ENCODE measurements at regions not wholly inside any gene's neighbourhood (a gene's known extent, or its start where the extent isn't known, plus 50 kb on each side); places are given as distances from the start of the nearest gene placed in this dataset.

DNA sequence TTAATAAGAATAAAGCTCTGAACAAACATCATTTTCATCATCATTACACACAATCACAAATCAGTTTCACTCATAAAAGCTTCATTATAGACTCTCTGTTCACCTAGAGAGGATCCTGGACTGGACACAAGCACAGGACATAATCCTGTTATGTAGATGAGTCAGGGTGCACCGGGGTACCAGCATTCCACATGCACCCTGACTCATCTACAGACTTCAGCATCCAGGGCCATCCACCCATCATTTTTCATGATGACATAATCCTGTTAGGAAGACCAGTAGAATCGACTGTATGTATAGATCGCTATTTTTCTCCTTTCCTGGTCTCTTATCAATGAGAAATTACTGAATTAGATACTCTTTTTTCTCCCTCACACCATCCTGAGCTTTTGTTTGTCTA is 73.7 kb upstream of the PIK3C3 start:
- no peak overlapping the region for H3K14ac ChIP-seq (ENCODE audit: low read length in 2 of 2)
- no peak overlapping the region for H3K18ac ChIP-seq (ENCODE audit: low read depth in 1 of 2, low read length in 2 of 2)
- no peak overlapping the region for H3K9ac ChIP-seq (ENCODE audit: low read length)
- H2BK12ac ChIP-seq (ENCODE audit: low read length in 2 of 2) = no peak overlapping the region
- H2BK120ac ChIP-seq (ENCODE audit: low read depth, low read length) = no peak overlapping the region
- no peak overlapping the region for H2BK5ac ChIP-seq (ENCODE audit: low read depth, low read length, poor library complexity, severe bottlenecking)
- H3K79me1 ChIP-seq (replicated peaks; ENCODE audit: low read length, poor library complexity, severe bottlenecking) = no peaks in the 10 kb centered on the region
- no peaks in the 10 kb centered on the region for H3K36me3 ChIP-seq (ENCODE audit: control insufficient read depth in 1 of 2, insufficient read depth in 2 of 2, low read depth in 1 of 2, low read length in 2 of 2)
- H3K27ac ChIP-seq (ENCODE audit: low read length, poor library complexity, severe bottlenecking) = no peak overlapping the region
- no peak overlapping the region for H3K23ac ChIP-seq (ENCODE audit: low read length in 2 of 2)
- no peak overlapping the region for H4K91ac ChIP-seq (ENCODE audit: low read length)
- WGBS = 50% methylated on average over 3 of the region's 3 CpGs
- H2BK15ac ChIP-seq (ENCODE audit: low read depth, poor library complexity, severe bottlenecking) = no peak overlapping the region
- H2AK5ac ChIP-seq (ENCODE audit: low read length, severe bottlenecking) = no peak overlapping the region
- no peak overlapping the region for H3K4me3 ChIP-seq (ENCODE audit: insufficient read depth in 1 of 2, low read depth in 1 of 2, low read length in 2 of 2)
- DNase-seq = no peak
- no peak overlapping the region for H3K4me2 ChIP-seq (ENCODE audit: low read length, poor library complexity, severe bottlenecking)
- H2AFZ ChIP-seq (ENCODE audit: low read depth, low read length) = no peak overlapping the region
- no peaks in the 10 kb centered on the region for H3K9me3 ChIP-seq (ENCODE audit: control insufficient read depth, low read length)
- H3K4ac ChIP-seq (ENCODE audit: low read depth in 1 of 2, low read length in 2 of 2) = no peak overlapping the region
- H3K27me3 ChIP-seq (ENCODE audit: control insufficient read depth in 1 of 2, insufficient read depth in 1 of 2, low read length in 2 of 2) = no peaks in the 10 kb centered on the region
- no peaks in the 10 kb centered on the region for H3K4me1 ChIP-seq (ENCODE audit: control insufficient read depth, insufficient read depth, low read depth, low read length)
- no peak overlapping the region for H4K8ac ChIP-seq (ENCODE audit: low read length)

DNA sequence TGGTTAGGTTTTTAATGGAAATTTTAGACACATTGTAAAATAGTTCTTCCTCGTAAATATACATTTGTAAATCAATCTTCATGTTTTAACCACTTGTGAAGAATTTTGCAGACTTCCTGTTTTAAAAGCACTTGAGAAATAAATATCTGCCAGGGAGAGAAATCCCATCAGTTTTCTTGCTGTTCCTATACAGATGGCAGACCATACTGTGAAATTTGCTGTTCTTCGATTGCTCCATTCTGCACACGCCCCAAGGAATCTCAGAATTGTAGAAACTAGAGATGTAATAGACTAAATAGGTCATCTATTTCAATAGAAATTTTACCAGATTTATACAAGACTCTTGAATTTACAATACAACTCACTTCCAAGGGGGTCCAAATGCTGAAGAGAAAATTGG is 75.8 kb upstream of the PIK3C3 start:
- no CpG with 5 or more reads among the region's 3 CpGs for WGBS

DNA sequence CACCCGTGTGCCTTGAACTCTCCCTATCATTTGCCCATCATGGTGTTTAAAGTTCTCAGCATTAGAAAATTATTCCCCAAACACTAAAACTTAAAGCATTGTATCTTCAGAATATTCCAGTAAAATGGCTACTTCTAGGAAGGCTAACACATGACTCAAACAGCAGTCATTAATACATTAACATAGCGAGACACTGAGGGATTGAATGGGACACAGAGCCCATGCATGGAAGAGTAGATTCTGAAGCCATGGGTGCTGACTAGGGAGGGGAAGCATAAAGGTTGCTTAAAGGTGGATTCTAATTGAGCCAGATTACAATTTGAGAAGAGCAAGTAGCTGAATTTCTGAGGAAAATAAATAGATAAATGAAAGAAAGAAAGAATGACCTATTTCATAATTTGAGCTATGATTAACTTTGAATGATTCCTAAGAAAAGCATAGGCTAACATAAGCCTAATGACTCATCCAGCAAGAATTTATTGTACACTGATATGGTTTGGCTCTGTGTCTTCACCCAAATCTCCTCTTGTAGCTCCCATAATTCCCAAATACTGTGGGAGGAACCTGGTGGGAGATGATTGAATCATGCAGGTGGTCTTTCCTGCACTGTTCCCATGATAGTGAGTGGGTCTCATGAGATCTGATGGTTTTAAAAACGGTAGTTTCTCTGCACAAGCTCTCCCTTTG is 79.8 kb upstream of the PIK3C3 start:
- no peak overlapping the region for H2BK120ac ChIP-seq (ENCODE audit: low read depth, low read length)
- 81% methylated on average over 3 of the region's 3 CpGs for WGBS
- H3K9ac ChIP-seq (ENCODE audit: low read length) = no peak overlapping the region
- H3K9me3 ChIP-seq (ENCODE audit: control insufficient read depth, low read length) = no peaks in the 10 kb centered on the region
- no peak overlapping the region for H3K4me3 ChIP-seq (ENCODE audit: insufficient read depth in 1 of 2, low read depth in 1 of 2, low read length in 2 of 2)
- peak overlapping the region; percentile 49 for H3K27ac ChIP-seq (ENCODE audit: low read length, poor library complexity, severe bottlenecking)
- no peak overlapping the region for H2AK5ac ChIP-seq (ENCODE audit: low read length, severe bottlenecking)
- DNase-seq = peak; percentile 37
- no peaks in the 10 kb centered on the region for H3K36me3 ChIP-seq (ENCODE audit: control insufficient read depth in 1 of 2, insufficient read depth in 2 of 2, low read depth in 1 of 2, low read length in 2 of 2)
- H3K4me2 ChIP-seq (ENCODE audit: low read length, poor library complexity, severe bottlenecking) = no peak overlapping the region
- H3K4ac ChIP-seq (ENCODE audit: low read depth in 1 of 2, low read length in 2 of 2) = no peak overlapping the region
- H4K8ac ChIP-seq (ENCODE audit: low read length) = no peak overlapping the region
- no peak overlapping the region for H2AFZ ChIP-seq (ENCODE audit: low read depth, low read length)
- no peak overlapping the region for H4K91ac ChIP-seq (ENCODE audit: low read length)
- no peaks in the 10 kb centered on the region for H3K27me3 ChIP-seq (ENCODE audit: control insufficient read depth in 1 of 2, insufficient read depth in 1 of 2, low read length in 2 of 2)
- no peak overlapping the region for H3K23ac ChIP-seq (ENCODE audit: low read length in 2 of 2)
- H2BK5ac ChIP-seq (ENCODE audit: low read depth, low read length, poor library complexity, severe bottlenecking) = no peak overlapping the region
- H3K14ac ChIP-seq (ENCODE audit: low read length in 2 of 2) = no peak overlapping the region
- H3K18ac ChIP-seq (ENCODE audit: low read depth in 1 of 2, low read length in 2 of 2) = no peak overlapping the region
- H3K4me1 ChIP-seq (ENCODE audit: control insufficient read depth, insufficient read depth, low read depth, low read length) = no peaks in the 10 kb centered on the region
- no peak overlapping the region for H2BK12ac ChIP-seq (ENCODE audit: low read length in 2 of 2)
- H2BK15ac ChIP-seq (ENCODE audit: low read depth, poor library complexity, severe bottlenecking) = no peak overlapping the region
- no peaks in the 10 kb centered on the region for H3K79me1 ChIP-seq (replicated peaks; ENCODE audit: low read length, poor library complexity, severe bottlenecking)

More for the DNA sequence above, 75.8 kb upstream of the PIK3C3 start:
- Histone ChIP-seq H3K4me3 (ENCODE audit: insufficient read depth in 1 of 2, low read depth in 1 of 2, low read length in 2 of 2) (no peak overlapping the region), H3K4me2 (ENCODE audit: low read length, poor library complexity, severe bottlenecking) (no peak overlapping the region), H3K27me3 (ENCODE audit: control insufficient read depth in 1 of 2, insufficient read depth in 1 of 2, low read length in 2 of 2) (no peaks in the 10 kb centered on the region), H3K79me1 (replicated peaks; ENCODE audit: low read length, poor library complexity, severe bottlenecking) (no peaks in the 10 kb centered on the region), H4K8ac (ENCODE audit: low read length) (no peak overlapping the region), H4K91ac (ENCODE audit: low read length) (no peak overlapping the region), H2BK120ac (ENCODE audit: low read depth, low read length) (no peak overlapping the region), H3K18ac (ENCODE audit: low read depth in 1 of 2, low read length in 2 of 2) (no peak overlapping the region), H3K27ac (ENCODE audit: low read length, poor library complexity, severe bottlenecking) (no peak overlapping the region), H3K23ac (ENCODE audit: low read length in 2 of 2) (no peak overlapping the region), H2BK15ac (ENCODE audit: low read depth, poor library complexity, severe bottlenecking) (no peak overlapping the region), H3K9me3 (ENCODE audit: control insufficient read depth, low read length) (no peaks in the 10 kb centered on the region), H3K14ac (ENCODE audit: low read length in 2 of 2) (no peak overlapping the region), H2AK5ac (ENCODE audit: low read length, severe bottlenecking) (no peak overlapping the region), H3K36me3 (ENCODE audit: control insufficient read depth in 1 of 2, insufficient read depth in 2 of 2, low read depth in 1 of 2, low read length in 2 of 2) (no peaks in the 10 kb centered on the region), H2BK12ac (ENCODE audit: low read length in 2 of 2) (no peak overlapping the region), H3K9ac (ENCODE audit: low read length) (no peak overlapping the region), H2BK5ac (ENCODE audit: low read depth, low read length, poor library complexity, severe bottlenecking) (no peak overlapping the region), H3K4me1 (ENCODE audit: control insufficient read depth, insufficient read depth, low read depth, low read length) (no peaks in the 10 kb centered on the region), H3K4ac (ENCODE audit: low read depth in 1 of 2, low read length in 2 of 2) (no peak overlapping the region), H2AFZ (ENCODE audit: low read depth, low read length) (no peak overlapping the region)
- no peak for DNase-seq

DNA sequence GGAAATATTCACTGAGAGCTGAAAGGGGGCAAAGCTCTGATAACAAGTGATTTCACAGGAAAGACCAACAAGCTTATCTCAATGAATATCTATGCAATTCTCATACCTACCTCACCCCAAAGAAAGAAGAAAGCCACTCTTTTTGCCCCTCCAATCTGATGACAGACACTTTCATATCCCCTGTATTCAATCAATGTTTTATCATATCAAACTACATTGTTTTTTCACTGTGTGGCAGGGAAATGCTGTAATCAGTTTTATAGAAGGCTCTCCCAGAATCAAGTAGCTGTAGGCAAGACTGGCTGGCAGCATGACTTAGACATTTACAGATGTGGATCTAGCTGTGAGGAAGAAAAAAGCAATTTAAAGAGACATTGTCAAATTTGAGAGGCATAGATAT is 81.3 kb upstream of the PIK3C3 start:
- no peak for DNase-seq
- Histone ChIP-seq H3K23ac (ENCODE audit: low read length in 2 of 2) (no peak overlapping the region), H3K79me1 (replicated peaks; ENCODE audit: low read length, poor library complexity, severe bottlenecking) (no peaks in the 10 kb centered on the region), H3K4me2 (ENCODE audit: low read length, poor library complexity, severe bottlenecking) (no peak overlapping the region), H3K18ac (ENCODE audit: low read depth in 1 of 2, low read length in 2 of 2) (no peak overlapping the region), H3K4me3 (ENCODE audit: insufficient read depth in 1 of 2, low read depth in 1 of 2, low read length in 2 of 2) (no peak overlapping the region), H2BK120ac (ENCODE audit: low read depth, low read length) (no peak overlapping the region), H3K9me3 (ENCODE audit: control insufficient read depth, low read length) (no peaks in the 10 kb centered on the region), H3K27me3 (ENCODE audit: control insufficient read depth in 1 of 2, insufficient read depth in 1 of 2, low read length in 2 of 2) (no peaks in the 10 kb centered on the region), H3K36me3 (ENCODE audit: control insufficient read depth in 1 of 2, insufficient read depth in 2 of 2, low read depth in 1 of 2, low read length in 2 of 2) (no peaks in the 10 kb centered on the region), H2AFZ (ENCODE audit: low read depth, low read length) (no peak overlapping the region), H3K4ac (ENCODE audit: low read depth in 1 of 2, low read length in 2 of 2) (no peak overlapping the region), H2BK12ac (ENCODE audit: low read length in 2 of 2) (no peak overlapping the region), H4K8ac (ENCODE audit: low read length) (no peak overlapping the region), H2BK5ac (ENCODE audit: low read depth, low read length, poor library complexity, severe bottlenecking) (no peak overlapping the region), H3K9ac (ENCODE audit: low read length) (no peak overlapping the region), H3K27ac (ENCODE audit: low read length, poor library complexity, severe bottlenecking) (no peak overlapping the region), H3K4me1 (ENCODE audit: control insufficient read depth, insufficient read depth, low read depth, low read length) (no peaks in the 10 kb centered on the region), H3K14ac (ENCODE audit: low read length in 2 of 2) (no peak overlapping the region), H2BK15ac (ENCODE audit: low read depth, poor library complexity, severe bottlenecking) (no peak overlapping the region), H2AK5ac (ENCODE audit: low read length, severe bottlenecking) (no peak overlapping the region), H4K91ac (ENCODE audit: low read length) (no peak overlapping the region)
